Left lung (tissue), 4 donors: ENCODE measurements at regions not wholly inside any gene's neighbourhood (a gene's known extent, or its start where the extent isn't known, plus 50 kb on each side); places are given as distances from the start of the nearest gene placed in this dataset.

Source experiments
- ATAC-seq: fragments of 200-7000 bp; cut with Tn5 transposase; one replicate; pipeline ENCODE4 v1.9.1; 2020; ENCODE audit warnings: moderate library complexity
- DNase-seq, 4 donors: peaks; one replicate each; pipeline ENCODE4 v3.0.0-alpha.2; 2013 to 2020
- H3K27ac ChIP-seq, 2 donors: fragments of 200-600 bp; sonication (generic) in 1 of 2; one replicate each; pipeline versions ENCODE4 v1.5.0 to v1.8.0; 2020 to 2021
- H3K27me3 ChIP-seq, 2 donors: fragments of 200-600 bp; sonication (generic) in 1 of 2; one replicate each; pipeline versions ENCODE4 v1.5.0 to v1.8.0; 2020 to 2021
- H3K36me3 ChIP-seq, 2 donors: fragments of 200-600 bp; sonication (generic) in 1 of 2; one replicate each; pipeline versions ENCODE4 v1.5.0 to v1.8.0; 2020 to 2021
- H3K4me1 ChIP-seq, 2 donors: fragments of 200-600 bp; one replicate each; pipeline ENCODE4 v1.8.0; 2021
- H3K4me3 ChIP-seq, 2 donors: fragments of 200-600 bp; sonication (generic) in 1 of 2; one replicate each; pipeline versions ENCODE4 v1.5.0 to v1.8.0; 2020 to 2021; ENCODE audit warnings: mild to moderate bottlenecking in 1 of 2
- H3K9me3 ChIP-seq, 2 donors: fragments of 200-600 bp; sonication (generic) in 1 of 2; one replicate each; pipeline versions ENCODE4 v1.5.0 to v1.8.0; 2020 to 2021
- CTCF ChIP-seq, 2 donors: fragments of 200-600 bp; sonication (generic) in 1 of 2; IDR thresholded peaks; one replicate each; pipeline versions ENCODE4 v1.5.0 to v1.8.0; 2021; ENCODE audit warnings: antibody characterized with exemption in 2 of 2
- intact Hi-C, 2 donors: fragments of 100-400 bp; cut with DNase I; formaldehyde crosslinking; loops; one replicate each; pipeline versions ENCODE4 v1.11.2 to v1.14.2; 2022
- donor health status: DM: no; HTN: yes; CAD: no.
- donor health status: DM: no; HTN: no; CAD: no.

DNA sequence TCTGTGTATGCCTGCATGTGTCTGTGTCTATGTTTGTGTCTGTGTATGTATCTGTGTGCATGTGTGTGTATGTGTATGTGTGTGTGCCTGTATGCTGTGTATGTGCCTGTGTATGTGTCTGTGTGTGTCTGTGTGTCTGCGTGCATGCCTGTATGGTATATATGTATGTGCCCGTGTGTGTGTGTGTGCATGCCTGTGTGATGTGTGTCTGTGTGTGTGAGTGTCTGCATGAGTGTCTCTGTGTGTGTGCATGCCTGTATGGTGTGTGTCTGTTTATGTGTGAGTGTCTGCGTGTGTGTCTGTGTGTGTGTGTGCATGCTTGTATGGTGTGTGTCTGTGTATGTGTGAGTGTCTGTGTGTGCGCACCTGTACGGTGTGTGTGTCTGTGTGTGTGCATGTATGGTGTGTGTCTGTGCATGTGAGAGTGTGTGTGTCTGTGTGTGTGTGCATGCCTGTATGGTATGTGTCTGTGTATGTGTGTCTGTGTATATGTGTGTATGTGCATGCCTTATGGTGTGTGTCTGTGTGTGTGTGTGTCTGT lies 137.1 kb upstream of the IRX2 start:
- H3K4me1 ChIP-seq = no peaks in the 10 kb centered on the region
- no peaks in the 10 kb centered on the region for H3K36me3 ChIP-seq
- intact Hi-C loops = no loop called here
- H3K27ac ChIP-seq = no peak overlapping the region
- TF ChIP-seq CTCF (IDR thresholded peaks at IDR 0.05) = no peak
- H3K4me3 ChIP-seq = no peak overlapping the region
- no peaks in the 10 kb centered on the region for H3K27me3 ChIP-seq
- DNase-seq = no peak
- H3K9me3 ChIP-seq = peaks cover 0 to 2% of the 10 kb centered on the region in 2 donors
- no peak for ATAC-seq

DNA sequence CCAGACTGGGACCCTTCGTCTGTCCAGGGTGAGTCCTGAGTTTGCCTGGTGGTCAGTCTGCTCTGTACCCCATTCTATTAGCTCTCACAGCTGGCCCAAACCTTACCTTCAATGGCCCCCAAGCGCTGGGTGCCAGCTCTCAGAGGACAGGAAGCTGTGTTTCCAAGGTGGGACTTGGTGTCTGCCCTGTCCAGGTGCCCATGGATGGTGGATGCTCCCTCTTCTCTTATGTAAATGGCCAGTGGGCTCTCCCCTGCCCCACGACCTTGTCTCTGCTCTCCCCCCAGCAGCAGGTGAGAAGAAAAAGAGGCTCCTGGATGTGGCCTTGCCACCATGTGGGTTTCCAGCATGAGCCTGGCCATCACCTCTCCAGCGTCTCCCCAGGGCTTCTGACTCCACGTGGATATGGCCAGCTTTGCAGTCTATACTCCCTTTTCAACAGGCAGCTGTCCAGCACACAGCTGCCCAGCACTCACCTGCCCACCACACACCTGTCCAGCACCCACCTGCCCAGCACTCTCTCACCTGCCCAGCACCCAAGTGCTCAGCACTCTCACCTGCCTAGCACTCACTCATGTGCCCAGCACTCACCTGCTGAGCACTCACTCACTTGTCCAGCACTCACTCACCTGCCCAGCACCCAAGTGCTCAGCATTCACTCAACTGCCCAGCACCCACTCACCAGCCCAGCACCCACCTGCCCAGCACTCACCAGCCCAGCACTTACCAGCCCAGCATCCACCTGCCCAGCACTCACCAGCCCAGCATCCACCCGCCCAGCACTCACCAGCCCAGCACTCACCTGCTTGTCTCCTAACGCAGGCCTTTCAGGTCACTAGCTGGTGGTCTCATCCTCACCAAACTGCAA lies 136.2 kb upstream of the IRX2 start:
- no peaks in the 10 kb centered on the region for H3K4me1 ChIP-seq
- ATAC-seq (no peak), DNase-seq (no peak)

DNA sequence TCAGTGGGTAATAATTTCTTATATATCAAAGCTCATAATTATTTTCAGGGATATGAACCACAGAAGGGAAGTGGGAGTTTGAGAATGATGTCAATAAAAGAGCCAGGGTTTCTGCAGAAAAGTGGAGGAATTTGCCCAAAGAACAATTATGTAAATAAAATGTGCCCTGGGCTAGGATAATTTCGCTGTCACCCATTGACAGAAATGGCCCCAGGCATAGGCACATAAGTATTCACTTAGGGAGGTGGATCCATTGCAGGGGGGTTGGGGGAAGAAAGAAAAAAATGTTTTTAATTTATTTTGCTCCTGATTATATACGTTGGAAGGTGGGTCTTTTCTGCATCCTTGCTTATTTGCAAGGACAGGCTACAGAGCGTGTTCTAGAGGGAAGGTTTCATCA lies 135.1 kb upstream of the IRX2 start:
- H3K27ac ChIP-seq = no peak overlapping the region
- DNase-seq (no peak), ATAC-seq (no peak)
- no peaks in the 10 kb centered on the region for H3K27me3 ChIP-seq
- TF ChIP-seq CTCF (IDR thresholded peaks at IDR 0.05) = no peak
- H3K4me1 ChIP-seq = no peaks in the 10 kb centered on the region
- intact Hi-C loops = no loop called here
- H3K36me3 ChIP-seq = no peaks in the 10 kb centered on the region
- peaks cover 0 to 2% of the 10 kb centered on the region in 2 donors for H3K9me3 ChIP-seq
- no peak overlapping the region for H3K4me3 ChIP-seq

More for the DNA sequence above, 136.2 kb upstream of the IRX2 start:
- H3K4me3 ChIP-seq = no peak overlapping the region
- intact Hi-C loops = no loop called here
- H3K27me3 ChIP-seq = no peaks in the 10 kb centered on the region
- no peaks in the 10 kb centered on the region for H3K36me3 ChIP-seq
- no peak for TF ChIP-seq CTCF (IDR thresholded peaks at IDR 0.05)
- peaks cover 0 to 2% of the 10 kb centered on the region in 2 donors for H3K9me3 ChIP-seq
- no peak overlapping the region for H3K27ac ChIP-seq

GRCh38 chr5:2883771-2884170 lies 132.3 kb upstream of the IRX2 start:
- ATAC-seq (no peak), DNase-seq (no peak)
- Histone ChIP-seq H3K9me3 (peaks cover 0 to 19% of the 10 kb centered on the region in 2 donors), H3K36me3 (no peaks in the 10 kb centered on the region), H3K4me1 (no peaks in the 10 kb centered on the region), H3K4me3 (no peak overlapping the region), H3K27me3 (no peaks in the 10 kb centered on the region), H3K27ac (no peak overlapping the region)
- no peak for TF ChIP-seq CTCF (IDR thresholded peaks at IDR 0.05)
- intact Hi-C loops = no loop called here

DNA sequence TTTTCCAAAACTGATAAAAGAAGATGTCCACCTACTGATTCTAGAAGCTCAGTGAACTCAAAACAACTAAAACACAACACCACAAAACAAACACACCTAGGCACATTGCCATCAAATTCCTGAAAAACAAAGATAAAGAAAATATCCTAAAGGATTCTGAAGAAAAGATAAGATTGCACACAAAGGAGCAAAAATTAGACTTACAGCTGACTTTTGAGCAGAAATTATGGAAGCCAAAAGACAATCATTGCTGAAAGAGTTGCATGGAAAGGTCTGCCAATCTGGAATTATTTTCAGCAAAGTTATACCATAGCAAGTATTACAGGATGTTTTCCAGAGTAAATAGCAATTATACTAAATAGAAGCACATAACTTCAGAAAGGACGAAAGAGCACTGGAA lies 128.2 kb upstream of the IRX2 start:
- Histone ChIP-seq H3K4me1 (no peaks in the 10 kb centered on the region), H3K36me3 (no peaks in the 10 kb centered on the region), H3K27ac (no peak overlapping the region), H3K9me3 (peaks cover 0 to 29% of the 10 kb centered on the region in 2 donors), H3K4me3 (no peak overlapping the region), H3K27me3 (no peaks in the 10 kb centered on the region)
- intact Hi-C loops = no loop called here
- DNase-seq (no peak), ATAC-seq (no peak)
- no peak for TF ChIP-seq CTCF (IDR thresholded peaks at IDR 0.05)
